HG03280 (cell line): ENCODE measurements at regions not wholly inside any gene's neighbourhood (a gene's known extent, or its start where the extent isn't known, plus 50 kb on each side); places are given as distances from the start of the nearest gene placed in this dataset.
"Not testable (repeated sequence)": the region's sequence is repeated elsewhere in the genome, so short reads cannot be mapped to it uniquely, and the experiment has no call there.

Source experiments
- ATAC-seq: cut with Tn5 transposase; IDR thresholded peaks from one replicate; pipeline ENCODE4 v1.9.1; 2021; ENCODE audit warnings: mild to moderate bottlenecking, moderate library complexity; ENCODE audit not compliant: unreplicated experiment

GRCh38 chr2:188036786-188037185 lies 254.9 kb upstream of the GULP1 start:
- ATAC-seq: not testable (repeated sequence)

GRCh38 chr2:188039307-188039706 lies 252.4 kb upstream of the GULP1 start:
- no peak for ATAC-seq

- ATAC-seq: no peak
These were observed 249.3 kb upstream of the GULP1 start for GRCh38 chr2:188042412-188042811.

GRCh38 chr2:188045016-188045415 lies 246.7 kb upstream of the GULP1 start:
- ATAC-seq: no peak

- no peak for ATAC-seq
These were observed 245.2 kb upstream of the GULP1 start for GRCh38 chr2:188046437-188046836.

GRCh38 chr2:188047735-188048134 lies 243.9 kb upstream of the GULP1 start:
- ATAC-seq: no peak

- ATAC-seq: no peak
These were observed 240.9 kb upstream of the GULP1 start for GRCh38 chr2:188050726-188051125.

GRCh38 chr2:188051706-188052105 lies 240.0 kb upstream of the GULP1 start:
- no peak for ATAC-seq

GRCh38 chr2:188065386-188065785 lies 226.3 kb upstream of the GULP1 start:
- no peak for ATAC-seq

- no peak for ATAC-seq
These were observed 223.6 kb upstream of the GULP1 start for GRCh38 chr2:188068093-188068492.

- peak; percentile 83 for ATAC-seq
These were observed 215.3 kb upstream of the GULP1 start for GRCh38 chr2:188076149-188077056.

- no peak for ATAC-seq
These were observed 213.9 kb upstream of the GULP1 start for GRCh38 chr2:188077757-188078156.

- no peak for ATAC-seq
These were observed 213.1 kb upstream of the GULP1 start for GRCh38 chr2:188078534-188078933.

- no peak for ATAC-seq
These were observed 212.5 kb upstream of the GULP1 start for GRCh38 chr2:188079196-188079595.

GRCh38 chr2:188085421-188085820 lies 206.3 kb upstream of the GULP1 start:
- no peak for ATAC-seq

GRCh38 chr2:188089901-188090300 lies 201.8 kb upstream of the GULP1 start:
- ATAC-seq: no peak

- no peak for ATAC-seq
These were observed 200.5 kb upstream of the GULP1 start for GRCh38 chr2:188091220-188091619.

GRCh38 chr2:188092734-188093133 lies 198.9 kb upstream of the GULP1 start:
- no peak for ATAC-seq

GRCh38 chr2:188096910-188097309 lies 194.8 kb upstream of the GULP1 start:
- ATAC-seq: no peak

GRCh38 chr2:188102881-188103280 lies 188.8 kb upstream of the GULP1 start:
- no peak for ATAC-seq

- no peak for ATAC-seq
These were observed 177.7 kb upstream of the GULP1 start for GRCh38 chr2:188114014-188114413.

- ATAC-seq: no peak
These were observed 174.0 kb upstream of the GULP1 start for GRCh38 chr2:188117706-188118105.

- ATAC-seq: no peak
These were observed 173.2 kb upstream of the GULP1 start for GRCh38 chr2:188118431-188118830.
